NCI-H82 treated with DMSO at 0.1 percent for 48 hours (cell line): ENCODE measurements at regions not wholly inside any gene's neighbourhood (a gene's known extent, or its start where the extent isn't known, plus 50 kb on each side); places are given as distances from the start of the nearest gene placed in this dataset.
"Not testable (repeated sequence)": the region's sequence is repeated elsewhere in the genome, so short reads cannot be mapped to it uniquely, and the experiment has no call there.

Experiments
- DNase-seq: peaks from one replicate; lab custom pipeline; 2025; ENCODE audit not compliant: unreplicated experiment; lab: John Stamatoyannopoulos, UW

DNA sequence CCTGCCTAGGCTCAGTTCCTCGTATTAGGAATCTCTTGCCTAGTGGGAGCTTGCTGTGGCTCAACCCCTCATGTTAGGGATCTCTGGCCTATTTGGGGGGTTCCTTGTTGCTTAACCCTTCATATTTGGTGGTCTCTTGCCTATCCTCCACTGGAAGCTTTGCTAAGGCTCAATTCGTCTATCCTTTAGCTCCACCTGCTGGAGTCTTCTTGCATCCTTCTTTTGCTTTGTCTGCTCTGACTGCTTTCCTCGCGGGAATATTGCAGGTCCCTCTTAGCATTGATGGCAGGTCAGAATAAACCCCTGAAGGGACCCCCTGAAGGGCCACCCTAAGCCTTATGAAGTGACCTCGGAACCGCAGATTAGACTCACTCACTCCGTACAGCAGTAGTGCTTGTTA is 203.0 kb upstream of the TBX18 start:
- no peak for DNase-seq

DNA sequence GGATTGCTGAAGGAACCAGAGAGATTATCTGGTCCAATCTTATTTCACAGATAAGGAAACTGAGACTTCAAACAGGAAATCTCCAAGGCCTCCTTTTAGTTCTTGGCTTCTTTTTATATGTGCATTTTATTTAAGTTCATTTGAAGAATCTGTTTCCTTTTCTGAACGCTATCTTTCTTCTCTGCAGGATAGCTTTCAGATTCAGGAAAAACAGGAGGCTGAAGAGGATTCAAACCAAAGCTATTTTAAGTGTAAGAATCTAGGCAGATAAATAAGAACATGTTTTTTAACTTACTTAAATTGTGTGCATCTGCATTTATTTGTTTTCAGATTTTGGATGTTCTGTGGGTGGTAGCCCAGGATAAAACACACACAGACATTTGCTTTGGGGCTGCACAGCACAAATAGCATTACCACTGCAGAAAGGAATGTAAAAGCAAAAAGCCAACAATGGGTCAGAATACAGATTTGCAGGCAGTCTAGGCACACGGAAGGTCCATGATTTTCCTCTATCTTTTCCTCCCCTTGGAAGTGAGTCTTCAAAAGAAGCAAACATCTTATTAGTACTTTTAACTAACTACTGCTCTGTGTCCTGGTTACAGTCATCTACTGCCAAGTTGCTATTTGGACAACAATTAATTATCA is 188.8 kb upstream of the TBX18 start:
- DNase-seq: no peak

DNA sequence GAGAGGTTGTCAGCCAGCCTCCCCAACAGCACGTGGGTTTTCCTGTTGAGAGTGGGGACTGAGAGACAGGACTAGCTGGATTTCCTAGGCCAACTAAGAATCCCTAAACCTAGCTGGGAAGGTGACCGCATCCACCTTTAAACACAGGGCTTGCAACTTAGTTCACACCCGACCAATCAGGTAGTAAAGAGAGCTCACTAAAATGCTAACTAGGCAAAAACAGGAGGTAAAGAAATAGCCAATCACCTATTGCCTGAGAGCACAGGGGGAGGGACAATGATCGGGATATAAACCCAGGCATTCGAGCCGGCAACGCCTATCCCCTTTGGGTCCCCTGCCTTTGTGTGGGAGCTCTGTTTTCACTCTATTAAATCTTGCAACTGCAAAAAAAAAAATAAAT is 180.5 kb upstream of the TBX18 start:
- DNase-seq: not testable (repeated sequence)

DNA sequence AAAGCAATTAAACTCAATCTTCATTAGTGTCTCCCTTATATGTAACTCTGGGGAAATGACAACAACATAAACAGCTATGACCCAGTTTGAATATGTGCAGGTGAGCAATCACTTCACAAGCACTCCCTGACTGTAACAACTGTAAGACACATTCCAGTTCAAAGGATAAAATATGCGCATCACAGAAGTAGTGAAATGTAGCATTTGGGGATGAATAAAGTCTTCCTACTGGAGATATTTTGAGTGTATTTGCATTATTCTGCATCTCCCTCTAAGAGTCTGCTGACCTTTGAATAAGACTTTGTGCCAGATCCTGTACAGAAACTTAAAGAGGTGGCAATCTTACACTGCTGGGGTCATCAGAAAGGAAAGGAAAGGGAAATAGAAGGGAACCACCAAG is 179.5 kb upstream of the TBX18 start:
- DNase-seq: no peak

DNA sequence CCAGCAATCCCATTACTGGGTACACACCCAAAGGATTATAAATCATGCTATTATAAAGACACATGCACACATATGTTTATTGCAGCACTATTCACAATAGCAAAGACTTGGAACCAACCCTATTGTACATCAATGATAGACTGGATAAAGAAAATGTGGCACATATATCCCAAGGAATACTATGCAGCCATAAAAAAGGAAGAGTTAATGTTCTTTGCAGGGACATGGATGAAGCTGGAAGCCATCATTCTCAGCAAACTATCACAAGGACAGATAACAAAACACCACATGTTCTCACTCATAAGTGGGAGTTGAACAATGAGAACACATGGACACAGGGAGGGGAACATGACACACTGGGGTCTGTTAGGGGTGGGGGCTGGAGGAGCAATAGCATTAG is 177.2 kb upstream of the TBX18 start:
- not testable (repeated sequence) for DNase-seq

DNA sequence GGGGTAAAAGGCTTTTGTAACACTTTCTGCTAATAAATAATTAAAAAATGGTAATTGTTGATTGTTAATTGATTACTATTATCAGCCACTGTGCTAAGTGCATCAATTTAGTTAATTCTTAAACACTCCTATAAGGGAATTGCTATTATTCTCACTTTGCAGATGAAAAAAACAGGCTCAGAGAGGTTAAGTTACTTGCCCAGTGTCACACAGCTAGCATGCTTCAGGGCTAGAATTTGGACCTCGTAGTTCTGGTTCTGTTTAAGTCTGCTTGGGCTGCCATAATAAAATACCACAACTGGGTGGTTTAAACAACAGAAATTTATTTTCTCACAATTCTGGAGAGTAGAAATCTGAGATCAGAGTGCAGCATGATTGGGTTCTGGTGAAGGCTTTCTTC is 164.8 kb upstream of the TBX18 start:
- DNase-seq: no peak

DNA sequence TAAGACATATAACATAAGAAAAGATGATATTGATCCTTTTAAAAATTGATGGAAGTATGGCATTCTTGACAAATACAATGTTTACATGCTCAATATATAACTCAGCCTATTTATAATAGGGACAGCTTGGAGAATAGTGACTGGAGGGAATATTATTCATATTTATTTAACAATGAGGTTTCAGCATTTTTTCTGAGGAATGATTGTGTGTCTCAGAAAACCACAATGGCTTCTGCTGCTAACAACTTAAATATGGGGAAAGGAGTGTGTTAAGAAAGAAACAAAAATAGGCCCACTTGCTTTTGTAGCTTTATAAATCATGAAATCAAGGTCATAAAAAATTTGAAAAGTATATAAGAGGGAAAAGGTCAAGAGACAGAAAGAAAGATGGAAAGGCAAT is 163.2 kb upstream of the TBX18 start:
- no peak for DNase-seq

DNA sequence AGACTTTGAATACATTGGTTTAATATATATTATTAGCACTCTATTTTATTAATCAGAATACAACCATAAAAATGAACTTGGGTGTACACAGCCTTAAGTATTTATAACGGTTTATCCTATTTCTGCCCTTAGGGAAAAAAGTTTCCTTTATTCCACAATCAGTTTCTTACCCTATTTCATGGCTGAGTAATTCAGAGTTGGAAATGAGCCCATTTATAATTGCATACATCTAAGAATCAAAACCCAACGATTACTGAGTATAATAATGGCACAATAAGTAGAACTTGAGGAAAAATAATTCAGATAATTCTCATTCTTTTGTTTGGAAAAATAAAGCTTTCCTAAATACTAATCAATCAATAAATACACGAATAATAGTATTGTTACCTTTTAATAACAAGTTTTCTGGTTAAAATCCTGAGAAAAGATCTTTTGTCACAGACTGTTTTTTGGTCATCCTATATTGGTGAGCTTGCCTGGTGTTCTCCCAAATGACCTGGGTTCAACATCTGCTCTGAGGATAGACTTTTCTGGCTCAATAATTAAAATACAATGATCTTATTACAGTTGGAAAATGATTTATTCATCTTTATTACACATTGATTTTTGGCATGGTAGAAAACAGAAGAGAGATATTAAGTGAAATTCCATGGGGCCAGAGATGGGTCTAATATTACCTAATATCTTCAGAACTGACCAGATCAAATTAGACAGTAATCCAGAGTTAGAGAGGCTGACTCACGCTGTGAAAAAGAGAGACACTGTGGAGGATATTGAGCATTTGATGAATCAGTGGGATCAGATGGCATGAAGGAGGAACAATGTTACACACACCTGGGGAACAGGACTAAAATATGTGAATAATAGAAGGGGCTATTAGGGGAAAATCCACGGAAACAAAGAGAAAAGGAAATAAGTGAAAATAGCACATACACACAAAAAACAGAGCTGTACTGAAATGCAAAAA is 162.1 kb upstream of the TBX18 start:
- no peak for DNase-seq

DNA sequence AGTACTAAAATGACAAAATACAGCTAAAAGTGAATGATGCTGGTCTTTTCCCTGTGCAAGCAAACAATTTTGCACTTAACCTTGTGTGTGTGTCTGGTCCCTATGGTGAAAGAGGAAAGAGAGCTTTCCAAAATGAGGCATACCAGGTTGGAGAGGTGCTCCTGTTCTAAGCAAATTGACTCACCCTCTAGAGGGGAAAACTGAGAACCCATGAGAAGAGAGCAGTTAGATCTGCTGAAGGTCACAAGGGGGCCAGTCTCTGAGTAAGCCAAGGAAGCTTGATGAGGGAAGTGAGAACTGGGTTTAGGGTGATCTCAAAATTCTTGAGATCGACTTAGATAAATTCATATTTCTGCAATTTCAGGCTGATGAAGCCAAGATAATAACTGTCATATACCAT is 157.5 kb upstream of the TBX18 start:
- no peak for DNase-seq

DNA sequence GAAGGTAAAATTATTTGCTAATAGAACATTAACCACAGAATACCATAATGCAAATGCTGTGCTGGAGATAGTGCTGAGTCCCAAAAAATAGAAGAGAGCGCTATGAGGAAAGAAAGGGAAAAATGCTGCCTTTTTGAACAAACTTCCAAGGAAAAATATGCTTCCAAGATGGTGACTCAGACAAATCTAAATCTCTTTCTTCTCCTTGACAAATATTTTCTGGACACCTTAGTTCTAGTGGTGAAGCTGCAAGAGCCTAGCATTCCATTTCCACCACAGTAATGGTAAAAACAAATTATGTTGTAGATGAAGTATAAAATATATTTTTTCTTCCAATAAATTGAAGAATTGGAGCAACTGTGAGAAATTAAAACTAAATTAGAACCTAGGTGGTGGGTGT is 155.6 kb upstream of the TBX18 start:
- DNase-seq: no peak

DNA sequence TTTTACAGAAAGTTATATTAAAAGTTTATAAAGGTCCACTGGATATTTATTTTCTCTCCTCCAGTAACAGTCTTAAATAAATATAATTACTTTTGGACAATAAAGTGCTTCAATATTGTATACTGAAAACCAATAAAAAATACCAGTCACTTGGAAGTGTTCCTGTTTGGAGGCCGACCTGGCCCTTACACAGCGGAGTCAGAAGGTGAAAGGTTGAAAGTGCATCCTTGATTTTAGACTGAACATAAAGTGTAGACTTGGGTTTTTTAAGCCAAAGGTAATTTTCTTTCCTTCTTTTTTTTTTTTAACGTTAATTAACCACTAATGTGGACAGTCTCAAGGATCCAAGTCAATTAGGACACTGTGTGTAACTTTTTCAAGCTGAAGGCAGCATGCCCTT is 152.3 kb upstream of the TBX18 start:
- no peak for DNase-seq

DNA sequence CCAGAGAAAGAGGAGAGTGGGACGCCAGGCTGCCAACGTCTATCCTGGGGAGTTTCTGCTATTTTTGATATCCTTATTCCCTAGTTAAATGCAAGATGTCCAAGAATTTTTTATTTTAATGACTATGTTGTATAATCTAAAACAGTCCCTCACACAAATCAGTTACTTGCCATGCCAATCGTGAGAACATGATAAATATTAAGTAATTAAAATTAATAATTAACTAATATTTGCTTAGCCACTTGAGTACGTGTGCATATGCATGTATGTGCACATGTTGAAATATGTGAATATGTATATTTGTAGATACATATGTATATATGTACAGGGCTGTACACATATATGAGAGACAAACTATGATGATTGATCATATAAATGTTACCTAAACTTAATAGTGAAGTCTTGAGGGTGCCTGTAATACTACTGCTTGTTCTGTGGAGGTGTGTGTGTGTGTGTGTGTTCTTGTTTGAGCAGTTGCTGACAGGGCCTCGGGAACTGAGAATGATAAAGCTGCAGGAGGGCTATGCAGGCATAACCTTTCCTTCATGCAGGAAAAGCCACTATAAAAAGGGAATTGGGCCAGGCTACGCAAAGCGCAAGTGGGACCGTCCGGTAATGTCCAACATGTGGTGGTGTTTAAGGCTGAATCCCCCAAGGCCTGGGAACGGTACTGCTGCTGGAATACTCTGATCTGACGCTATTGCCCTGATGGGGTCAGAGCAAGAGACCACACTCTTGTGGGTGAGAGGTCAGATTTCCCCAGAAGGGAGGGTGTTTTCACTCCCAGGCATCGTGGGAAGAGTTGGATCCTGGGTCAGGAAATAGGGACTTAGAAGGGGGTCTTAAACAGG is 148.3 kb upstream of the TBX18 start:
- DNase-seq: no peak

DNA sequence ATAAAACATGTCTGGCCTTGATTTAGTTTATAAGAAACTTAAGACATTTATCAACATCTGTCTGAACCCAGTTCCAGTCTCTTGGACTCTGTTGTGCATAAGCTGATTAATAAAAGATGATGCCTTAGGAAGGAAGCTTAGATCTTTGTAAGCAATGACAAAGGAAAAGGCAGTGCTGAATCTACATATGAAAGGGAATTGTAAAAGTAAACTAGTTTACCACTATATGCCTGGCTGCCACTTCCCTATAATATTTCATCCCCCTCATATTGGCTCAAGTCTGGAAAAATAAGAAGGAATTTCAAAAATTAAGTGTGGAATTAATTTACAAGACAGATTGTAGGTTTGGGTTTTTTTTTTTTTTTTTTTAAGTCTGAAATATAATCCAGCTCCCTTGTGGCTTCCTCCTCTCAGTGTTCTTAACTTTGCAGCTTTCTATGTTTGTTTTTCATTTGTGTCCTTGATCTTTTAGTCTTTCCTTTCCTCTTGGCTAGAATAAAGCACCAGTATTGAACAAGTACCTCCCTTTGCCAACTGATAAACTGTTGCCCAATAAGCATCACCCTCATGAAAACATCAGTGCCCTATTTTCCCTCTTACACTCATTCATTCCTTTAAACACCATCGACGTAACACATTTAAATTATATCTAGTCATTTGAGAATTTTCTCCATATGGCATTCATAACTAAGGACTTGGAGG is 146.7 kb upstream of the TBX18 start:
- no peak for DNase-seq

DNA sequence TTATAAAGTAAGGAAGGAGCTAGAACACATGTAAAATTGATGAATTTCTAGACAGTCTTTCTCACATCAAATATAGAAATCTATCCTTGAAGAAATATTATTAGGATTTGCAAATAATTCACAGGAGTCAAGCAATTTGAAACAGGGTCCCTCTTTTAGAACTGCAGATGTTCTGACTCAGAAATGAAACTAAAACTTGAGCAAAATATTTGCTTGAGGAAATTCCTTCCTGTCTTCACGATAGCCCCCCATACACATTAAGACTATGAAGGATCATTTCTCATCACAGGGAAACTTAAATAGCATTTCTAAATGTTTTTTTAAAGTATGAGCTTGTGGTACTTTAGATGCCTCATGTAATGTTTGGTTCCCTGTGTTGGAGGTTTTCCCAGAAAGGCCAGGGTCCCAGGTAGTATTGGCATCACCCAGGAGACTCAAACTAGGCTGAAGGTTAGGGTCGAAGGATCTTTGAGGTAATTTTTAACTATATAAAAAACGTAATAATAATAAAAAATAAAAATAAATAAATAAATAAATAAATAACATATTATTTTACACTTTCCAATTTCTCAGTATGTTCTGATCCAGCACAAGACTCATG is 144.0 kb upstream of the TBX18 start:
- DNase-seq: no peak

DNA sequence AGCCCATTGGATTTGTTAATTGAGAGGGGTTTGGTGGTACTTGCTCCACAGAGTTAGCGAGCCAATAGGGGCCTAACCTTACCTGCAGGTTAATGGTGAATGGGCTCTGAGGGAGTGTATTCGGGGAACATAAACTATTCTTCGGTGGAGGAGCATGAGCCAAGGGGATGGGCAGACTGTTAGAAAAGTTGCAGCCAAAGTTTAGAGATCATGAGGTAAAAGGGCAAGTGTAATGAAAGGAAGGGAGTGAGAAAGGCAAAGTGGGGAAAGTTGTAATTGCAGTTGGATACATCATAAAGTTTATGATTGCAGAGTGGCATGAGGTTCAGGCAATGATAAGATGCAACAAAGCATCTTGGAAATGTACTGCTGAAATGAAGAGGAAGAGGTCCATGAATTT is 142.1 kb upstream of the TBX18 start:
- DNase-seq: no peak

DNA sequence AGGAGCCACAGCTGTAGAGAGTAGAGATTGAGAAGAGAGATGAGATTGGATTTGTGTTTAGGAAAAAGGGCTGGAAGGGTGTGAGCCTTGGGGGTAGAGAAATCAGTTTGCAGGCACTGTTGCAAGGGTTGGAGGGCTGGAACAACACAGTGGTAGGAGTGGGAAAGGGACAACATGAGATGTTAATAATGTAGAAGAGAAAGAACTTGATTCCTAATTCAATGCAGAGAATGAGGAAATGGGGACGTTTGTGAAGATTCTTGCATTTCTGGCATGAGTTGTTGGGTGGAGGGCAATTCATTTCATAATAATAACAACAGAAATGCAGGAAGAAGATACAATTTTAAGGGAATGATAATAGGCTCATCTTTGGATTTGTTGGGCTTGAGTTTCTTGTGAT is 141.4 kb upstream of the TBX18 start:
- DNase-seq: no peak

DNA sequence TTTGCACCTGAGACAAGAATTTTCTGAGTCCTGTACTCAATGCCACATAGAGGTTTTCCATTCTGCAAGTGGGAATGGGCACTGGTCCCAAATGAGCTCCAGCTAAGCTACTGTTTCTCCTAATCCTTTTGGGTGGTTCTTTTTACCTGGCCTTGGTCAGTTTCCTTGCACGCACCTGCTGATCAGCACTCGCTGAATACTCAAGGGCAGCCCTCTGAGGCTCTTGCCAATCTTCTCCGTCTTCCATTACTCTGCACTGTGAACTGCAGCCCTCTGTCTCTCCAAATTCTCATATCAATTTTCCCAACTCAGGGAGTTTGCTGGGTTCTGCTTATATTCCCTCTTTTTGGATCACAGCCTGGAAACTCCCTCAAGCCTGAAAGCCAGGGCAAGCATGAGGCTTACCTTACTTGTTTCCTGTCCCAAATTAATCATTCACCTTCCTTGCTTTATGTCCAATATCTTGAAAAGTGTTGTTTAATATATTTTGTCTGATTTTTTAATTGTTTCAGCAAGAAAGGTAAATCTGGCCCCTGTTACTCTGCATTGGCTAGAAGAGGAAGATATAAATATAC is 138.0 kb upstream of the TBX18 start:
- DNase-seq: no peak

DNA sequence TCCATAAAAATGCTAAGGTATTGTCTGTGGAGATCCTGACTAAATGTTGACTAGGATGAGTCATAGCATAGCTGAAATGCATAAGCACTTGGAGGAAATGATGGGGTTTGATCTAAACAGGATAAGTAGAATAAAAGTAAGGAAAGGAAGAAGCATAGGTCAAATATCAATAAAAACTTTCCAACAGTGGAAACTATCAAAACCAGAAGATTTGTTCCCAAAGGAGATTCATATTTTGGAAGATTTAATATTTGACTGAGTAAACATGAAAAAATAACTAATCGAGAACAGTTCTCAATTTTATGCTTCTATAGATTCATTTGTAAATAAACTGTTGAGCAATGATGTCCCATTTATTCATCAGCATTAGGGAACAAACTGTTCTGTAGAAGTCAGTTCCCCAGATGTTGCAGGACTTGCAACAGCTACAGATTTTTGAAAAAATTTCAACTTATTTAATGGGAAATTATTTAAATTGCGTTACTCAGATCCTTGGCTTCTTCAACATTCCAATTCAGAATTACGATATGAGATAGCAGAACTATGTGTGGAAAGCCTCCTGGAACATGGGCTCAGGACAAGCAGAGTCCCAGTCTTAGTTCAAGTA is 133.7 kb upstream of the TBX18 start:
- DNase-seq: no peak

DNA sequence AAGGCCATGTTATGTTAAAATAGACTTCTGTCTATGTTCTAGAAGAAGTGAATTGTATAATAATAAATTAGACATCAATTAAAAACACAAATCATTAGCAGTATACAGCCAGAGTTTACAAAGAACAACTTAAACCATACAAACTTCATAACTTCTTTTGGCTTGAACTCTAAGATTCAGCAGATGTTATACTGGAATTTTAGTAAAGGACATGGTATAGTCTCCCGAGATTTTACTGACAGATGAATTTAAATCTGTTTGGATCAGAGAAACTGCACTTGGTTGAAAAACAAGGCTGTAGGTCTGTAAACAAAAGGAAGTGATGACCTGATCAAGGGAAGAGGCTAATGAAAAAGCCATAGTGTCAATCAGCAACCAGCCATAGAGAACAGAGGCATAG is 132.6 kb upstream of the TBX18 start:
- DNase-seq: no peak

DNA sequence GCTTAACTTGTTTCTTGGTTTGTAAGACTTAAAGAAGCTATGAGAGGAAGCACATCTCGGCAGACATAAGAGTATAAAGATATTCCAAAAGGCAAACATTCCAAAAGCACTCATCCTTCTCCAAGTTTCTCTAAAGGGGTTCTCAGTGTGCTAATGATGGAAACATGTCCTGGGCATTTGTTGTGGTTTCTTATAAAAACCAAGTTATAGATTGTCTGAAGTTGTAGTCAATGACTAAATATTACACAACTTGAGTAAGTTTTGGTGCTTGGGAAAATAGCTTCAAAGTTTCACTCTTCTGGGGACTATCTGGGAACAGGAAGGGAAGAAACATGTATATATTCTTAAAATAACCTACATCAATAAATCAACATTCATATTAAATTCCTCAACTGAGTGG is 128.3 kb upstream of the TBX18 start:
- DNase-seq: no peak
